Stimulated activated CD8-positive, alpha-beta memory T cell treated with anti-CD3 and anti-CD28 coated beads, Interleukin-7, amount 100 ng/mL, for 24 hours (primary cell): ENCODE measurements at regions not wholly inside any gene's neighbourhood (a gene's known extent, or its start where the extent isn't known, plus 50 kb on each side); places are given as distances from the start of the nearest gene placed in this dataset.

Experiments
- DNase-seq: peaks from one replicate; pipeline ENCODE4 v3.0.0-alpha.2; 2020; ENCODE audit warnings: low read depth

GRCh38 chr11:70675697-70676374 lies 277.5 kb downstream of the CTTN start:
- no peak for DNase-seq

- no peak for DNase-seq
Measured at GRCh38 chr11:70677232-70677916, 279.0 kb downstream of the CTTN start.

GRCh38 chr11:70678931-70679900 lies 280.9 kb downstream of the CTTN start:
- no peak for DNase-seq

- DNase-seq: no peak
Measured at GRCh38 chr11:70680781-70681281, 282.5 kb downstream of the CTTN start.

GRCh38 chr11:70682056-70682455 lies 283.7 kb downstream of the CTTN start:
- DNase-seq: no peak

GRCh38 chr11:70682760-70683159 lies 284.4 kb downstream of the CTTN start:
- no peak for DNase-seq

GRCh38 chr11:70687716-70688115 lies 289.4 kb downstream of the CTTN start:
- no peak for DNase-seq

- DNase-seq: no peak
Measured at GRCh38 chr11:70688142-70688541, 289.8 kb downstream of the CTTN start.

- DNase-seq: no peak
Measured at GRCh38 chr11:70689764-70690163, 291.4 kb downstream of the CTTN start.

- no peak for DNase-seq
Measured at GRCh38 chr11:70692131-70692530, 293.8 kb downstream of the CTTN start.

GRCh38 chr11:70694371-70694770 lies 296.0 kb downstream of the CTTN start:
- DNase-seq: no peak

- DNase-seq: no peak
Measured at GRCh38 chr11:70695086-70695960, 297.0 kb downstream of the CTTN start.

GRCh38 chr11:70696076-70696475 lies 297.7 kb downstream of the CTTN start:
- DNase-seq: no peak

- no peak for DNase-seq
Measured at GRCh38 chr11:70696564-70696963, 298.2 kb downstream of the CTTN start.

- DNase-seq: no peak
Measured at GRCh38 chr11:70697701-70698100, 299.4 kb downstream of the CTTN start.

GRCh38 chr11:70698871-70699270 lies 300.5 kb downstream of the CTTN start:
- DNase-seq: no peak

GRCh38 chr11:70699294-70700221 lies 301.2 kb downstream of the CTTN start:
- DNase-seq: no peak

- no peak for DNase-seq
Measured at GRCh38 chr11:70700453-70700852, 302.1 kb downstream of the CTTN start.

- no peak for DNase-seq
Measured at GRCh38 chr11:70700871-70701270, 302.5 kb downstream of the CTTN start.

GRCh38 chr11:70702040-70702648 lies 303.8 kb downstream of the CTTN start:
- no peak for DNase-seq
